Keratinocyte (primary cell): ENCODE measurements at regions not wholly inside any gene's neighbourhood (a gene's known extent, or its start where the extent isn't known, plus 50 kb on each side); places are given as distances from the start of the nearest gene placed in this dataset.

Source experiments
- EZH2 ChIP-seq: IDR thresholded peaks from one replicate; pipeline ENCODE4 v1.6.1; 2012; ENCODE audit warnings: inconsistent platforms, mild to moderate bottlenecking, low read length, moderate library complexity
- TF ChIP-seq, protein P1 (sequence below), 3 experiments: IDR thresholded peaks in 1 of 3; conservative IDR thresholded peaks in 1 of 3; optimal IDR thresholded peaks in 1 of 3; 2 replicates in 2 of 3; 3 replicates in 1 of 3; pipeline versions ENCODE3 to v1.5.1; 2011; ENCODE audit warnings: low read length in 3 of 3, mild to moderate bottlenecking in 3 of 3, moderate library complexity in 2 of 3, control low read depth in 1 of 3, inconsistent platforms in 1 of 3; ENCODE audit not compliant: insufficient read depth in 2 of 3; ENCODE audit errors: extremely low read depth in 1 of 3

DNA sequence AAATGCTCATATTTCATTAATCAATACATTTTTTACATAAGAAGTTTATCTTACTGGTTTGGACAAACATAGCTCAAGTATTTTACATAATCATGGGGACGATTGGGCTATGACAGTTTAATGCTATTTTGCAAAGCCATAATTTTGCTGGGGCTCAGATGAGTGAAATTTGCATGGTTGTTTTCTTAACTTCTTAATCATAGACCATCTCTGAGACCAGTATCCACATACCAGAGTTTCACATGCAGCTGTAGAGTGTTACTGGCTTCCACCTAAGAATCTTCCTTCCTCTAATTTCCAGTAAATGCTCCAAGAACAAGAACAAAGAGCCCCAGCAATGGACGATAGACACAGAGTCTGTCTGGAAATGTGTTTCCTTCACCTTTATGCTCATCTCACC lies 303.0 kb upstream of the TMEM132C start:
- TF ChIP-seq, protein P1, sequence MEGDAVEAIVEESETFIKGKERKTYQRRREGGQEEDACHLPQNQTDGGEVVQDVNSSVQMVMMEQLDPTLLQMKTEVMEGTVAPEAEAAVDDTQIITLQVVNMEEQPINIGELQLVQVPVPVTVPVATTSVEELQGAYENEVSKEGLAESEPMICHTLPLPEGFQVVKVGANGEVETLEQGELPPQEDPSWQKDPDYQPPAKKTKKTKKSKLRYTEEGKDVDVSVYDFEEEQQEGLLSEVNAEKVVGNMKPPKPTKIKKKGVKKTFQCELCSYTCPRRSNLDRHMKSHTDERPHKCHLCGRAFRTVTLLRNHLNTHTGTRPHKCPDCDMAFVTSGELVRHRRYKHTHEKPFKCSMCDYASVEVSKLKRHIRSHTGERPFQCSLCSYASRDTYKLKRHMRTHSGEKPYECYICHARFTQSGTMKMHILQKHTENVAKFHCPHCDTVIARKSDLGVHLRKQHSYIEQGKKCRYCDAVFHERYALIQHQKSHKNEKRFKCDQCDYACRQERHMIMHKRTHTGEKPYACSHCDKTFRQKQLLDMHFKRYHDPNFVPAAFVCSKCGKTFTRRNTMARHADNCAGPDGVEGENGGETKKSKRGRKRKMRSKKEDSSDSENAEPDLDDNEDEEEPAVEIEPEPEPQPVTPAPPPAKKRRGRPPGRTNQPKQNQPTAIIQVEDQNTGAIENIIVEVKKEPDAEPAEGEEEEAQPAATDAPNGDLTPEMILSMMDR (optimal IDR thresholded peaks at IDR 0.05 in 1 of 3, IDR thresholded peaks at IDR 0.05 in 1 of 3, conservative IDR thresholded peaks at IDR 0.05 in 1 of 3; ENCODE audit: extremely low read depth in 1 of 3, insufficient read depth in 2 of 3, low read length in 3 of 3) = no peak
- TF ChIP-seq EZH2 = no peak
